ENCODE measurements at regions not wholly inside any gene's neighbourhood (a gene's known extent, or its start where the extent isn't known, plus 50 kb on each side); places are given as distances from the start of the nearest gene placed in this dataset.

DNA sequence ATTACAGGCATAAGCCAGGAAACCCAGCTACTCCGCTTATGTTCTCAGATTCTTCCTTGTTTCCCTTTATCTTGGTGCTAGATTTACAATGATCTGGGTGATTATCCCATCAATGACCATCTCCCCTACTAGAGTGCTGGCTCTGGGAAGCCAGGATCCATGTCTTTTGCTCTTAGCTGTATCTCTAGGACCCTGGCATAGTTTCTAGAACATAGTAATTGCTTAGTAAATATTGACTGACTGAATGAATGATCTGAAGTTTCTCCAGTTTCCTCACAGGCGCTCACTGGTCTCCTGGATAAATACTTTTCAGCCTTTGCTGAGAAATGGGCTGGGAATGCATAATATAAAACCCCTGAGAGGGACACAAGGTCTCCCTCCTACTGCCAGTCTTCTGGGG, 60.0 kb upstream of the KLF9 start:
- intact Hi-C loops (cut with DNase I), result no loop called here
- Histone ChIP-seq H3K9me3 (no peaks in the 10 kb centered on the region), H3K27me3 (no peaks in the 10 kb centered on the region), H3K27ac (peak overlapping the region in 3 of 4 donors; percentile 42 to 59 (median 55)), H3K36me3 (no peaks in the 10 kb centered on the region), H3K4me1 (peaks cover 12 to 63% (median 27%) of the 10 kb centered on the region in 3 donors), H3K4me3 (no peak overlapping the region)
- 91 to 98% methylated on average over 2 of the region's 2 CpGs for WGBS, 2 donors
- DNase-seq, result no peak
- TF ChIP-seq, protein P1, sequence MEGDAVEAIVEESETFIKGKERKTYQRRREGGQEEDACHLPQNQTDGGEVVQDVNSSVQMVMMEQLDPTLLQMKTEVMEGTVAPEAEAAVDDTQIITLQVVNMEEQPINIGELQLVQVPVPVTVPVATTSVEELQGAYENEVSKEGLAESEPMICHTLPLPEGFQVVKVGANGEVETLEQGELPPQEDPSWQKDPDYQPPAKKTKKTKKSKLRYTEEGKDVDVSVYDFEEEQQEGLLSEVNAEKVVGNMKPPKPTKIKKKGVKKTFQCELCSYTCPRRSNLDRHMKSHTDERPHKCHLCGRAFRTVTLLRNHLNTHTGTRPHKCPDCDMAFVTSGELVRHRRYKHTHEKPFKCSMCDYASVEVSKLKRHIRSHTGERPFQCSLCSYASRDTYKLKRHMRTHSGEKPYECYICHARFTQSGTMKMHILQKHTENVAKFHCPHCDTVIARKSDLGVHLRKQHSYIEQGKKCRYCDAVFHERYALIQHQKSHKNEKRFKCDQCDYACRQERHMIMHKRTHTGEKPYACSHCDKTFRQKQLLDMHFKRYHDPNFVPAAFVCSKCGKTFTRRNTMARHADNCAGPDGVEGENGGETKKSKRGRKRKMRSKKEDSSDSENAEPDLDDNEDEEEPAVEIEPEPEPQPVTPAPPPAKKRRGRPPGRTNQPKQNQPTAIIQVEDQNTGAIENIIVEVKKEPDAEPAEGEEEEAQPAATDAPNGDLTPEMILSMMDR (IDR thresholded peaks at IDR 0.05), result no peak
- no peak for TF ChIP-seq POLR2A (IDR thresholded peaks at IDR 0.05)

DNA sequence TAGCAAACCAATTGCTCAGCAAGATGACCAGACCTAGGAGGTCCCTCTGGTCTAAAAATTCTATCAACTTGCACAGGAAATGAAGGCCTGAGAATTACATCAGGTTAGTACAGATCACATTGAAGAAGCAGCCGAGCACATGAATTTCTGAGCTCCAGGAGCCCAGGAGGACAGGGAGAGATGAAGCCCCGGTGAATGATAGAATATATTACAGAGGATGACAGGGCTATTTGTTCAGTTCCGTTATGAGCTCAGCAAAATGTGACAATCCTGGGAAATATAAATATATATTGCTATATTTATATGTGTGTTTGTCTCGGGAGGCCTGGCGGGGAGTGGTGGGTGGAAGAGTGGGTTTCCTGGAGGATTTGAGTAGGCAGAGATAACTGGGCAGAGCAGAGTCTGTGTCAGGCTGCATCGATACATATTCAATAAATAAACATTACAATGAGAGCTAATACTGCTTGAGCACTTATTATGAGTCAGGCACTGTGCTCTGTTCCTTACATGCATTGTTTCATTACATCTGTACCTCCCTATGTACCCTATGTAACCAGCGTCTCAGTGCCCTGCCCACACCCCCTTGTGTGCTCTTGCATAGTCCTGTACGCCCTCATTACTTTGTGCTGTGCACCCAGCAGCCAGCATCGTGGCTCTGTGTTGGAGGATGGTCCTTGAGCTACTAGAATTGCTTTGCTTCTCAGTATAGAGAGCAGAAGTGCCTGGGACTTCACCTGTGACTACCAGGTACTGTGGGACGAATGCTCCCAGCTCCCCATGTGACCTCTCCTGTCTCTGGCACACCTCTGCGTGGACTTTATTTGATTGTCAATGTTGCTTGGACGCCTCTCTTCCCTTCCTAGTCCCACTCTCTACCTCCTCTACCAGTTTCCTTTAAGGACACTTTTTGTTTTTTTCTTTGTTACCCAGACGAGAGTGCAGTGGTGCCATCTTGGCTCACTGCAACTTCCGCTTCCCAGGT, 58.1 kb upstream of the KLF9 start:
- Histone ChIP-seq H3K9me3 (no peaks in the 10 kb centered on the region), H3K36me3 (no peaks in the 10 kb centered on the region), H3K27ac (peak overlapping the region in 1 of 4 donors; percentile 38), H3K4me3 (no peak overlapping the region), H3K4me1 (peaks cover 0 to 49% (median 12%) of the 10 kb centered on the region in 3 donors), H3K27me3 (no peaks in the 10 kb centered on the region)
- no peak for DNase-seq
- intact Hi-C loops (cut with DNase I), result no loop called here
- WGBS, 2 donors, result 82 to 86% methylated on average over 14 of the region's 14 CpGs
- TF ChIP-seq, protein P1 (IDR thresholded peaks at IDR 0.05), result no peak

DNA sequence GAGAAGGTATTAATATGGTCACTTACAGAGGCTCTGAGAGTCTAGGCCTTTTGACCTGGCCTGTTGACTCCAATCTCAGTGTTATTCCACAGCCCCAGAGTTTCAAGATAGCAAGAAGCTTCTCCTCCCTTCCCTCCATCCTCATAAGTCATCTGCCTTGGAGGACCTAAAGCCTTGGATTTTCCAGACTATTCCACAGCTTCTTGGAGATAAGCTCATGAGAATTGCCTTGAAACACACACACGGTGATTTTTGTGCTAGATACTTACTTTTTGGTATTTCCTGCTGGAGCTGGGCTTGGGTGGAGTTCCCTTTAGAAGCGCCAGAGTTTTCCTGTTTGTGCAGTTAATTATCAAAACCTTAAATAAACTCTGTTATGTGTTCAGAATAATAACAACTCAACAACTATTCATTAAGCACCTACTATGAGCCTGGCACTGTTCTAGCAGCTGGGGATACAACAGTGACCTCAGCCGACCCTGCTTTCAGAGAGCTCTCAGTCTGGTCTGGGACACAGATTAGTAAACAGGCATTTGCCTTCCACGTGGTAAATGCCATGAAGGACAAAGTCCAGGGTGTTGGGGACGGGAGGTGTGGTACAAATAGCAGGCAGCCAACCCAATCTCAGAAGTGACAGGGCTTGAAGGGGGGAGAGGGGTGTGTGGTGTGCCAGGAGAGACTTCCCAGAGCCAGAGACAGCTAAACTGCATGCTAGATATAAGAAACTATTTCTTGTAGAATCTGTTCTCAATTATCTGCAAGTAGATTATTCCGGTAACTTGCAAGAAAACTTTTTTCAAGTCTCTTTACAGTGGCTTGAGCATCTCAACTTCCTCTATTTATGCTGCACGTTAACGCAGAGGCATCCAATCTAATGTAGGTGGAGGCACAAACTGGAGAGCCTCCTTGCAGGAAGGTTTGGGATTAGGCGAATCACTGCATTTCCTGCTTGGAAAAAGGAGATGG, 55.9 kb upstream of the KLF9 start:
- DNase-seq, result no peak

GRCh38 chr9:70468291-70468690, 53.8 kb upstream of the KLF9 start:
- H3K4me3 ChIP-seq, result no peak overlapping the region
- DNase-seq, result no peak
- H3K9me3 ChIP-seq, result no peaks in the 10 kb centered on the region
- H3K27ac ChIP-seq, result peak overlapping the region in 1 of 4 donors; percentile 2
- H3K27me3 ChIP-seq, result no peaks in the 10 kb centered on the region
- no peaks in the 10 kb centered on the region for H3K36me3 ChIP-seq
- intact Hi-C loops (cut with DNase I), result no loop called here
- TF ChIP-seq POLR2A (IDR thresholded peaks at IDR 0.05), result no peak
- peaks cover 7 to 35% (median 12%) of the 10 kb centered on the region in 3 donors for H3K4me1 ChIP-seq
- WGBS, 2 donors, result 86 to 93% methylated on average over 3 of the region's 3 CpGs

More for the DNA sequence above, 55.9 kb upstream of the KLF9 start:
- peaks cover 7 to 50% (median 12%) of the 10 kb centered on the region in 3 donors for H3K4me1 ChIP-seq
- H3K36me3 ChIP-seq, result no peaks in the 10 kb centered on the region
- H3K27me3 ChIP-seq, result no peaks in the 10 kb centered on the region
- no peak overlapping the region for H3K4me3 ChIP-seq
- intact Hi-C loops (cut with DNase I), result no loop called here
- TF ChIP-seq, protein P1 (IDR thresholded peaks at IDR 0.05), result no peak
- no peak for TF ChIP-seq POLR2A (IDR thresholded peaks at IDR 0.05)
- H3K9me3 ChIP-seq, result no peaks in the 10 kb centered on the region
- 51 to 54% methylated on average over 8 to 9 of the region's 9 CpGs for WGBS, 2 donors
- peak overlapping the region; percentile 4 to 71 (median 44) for H3K27ac ChIP-seq

DNA sequence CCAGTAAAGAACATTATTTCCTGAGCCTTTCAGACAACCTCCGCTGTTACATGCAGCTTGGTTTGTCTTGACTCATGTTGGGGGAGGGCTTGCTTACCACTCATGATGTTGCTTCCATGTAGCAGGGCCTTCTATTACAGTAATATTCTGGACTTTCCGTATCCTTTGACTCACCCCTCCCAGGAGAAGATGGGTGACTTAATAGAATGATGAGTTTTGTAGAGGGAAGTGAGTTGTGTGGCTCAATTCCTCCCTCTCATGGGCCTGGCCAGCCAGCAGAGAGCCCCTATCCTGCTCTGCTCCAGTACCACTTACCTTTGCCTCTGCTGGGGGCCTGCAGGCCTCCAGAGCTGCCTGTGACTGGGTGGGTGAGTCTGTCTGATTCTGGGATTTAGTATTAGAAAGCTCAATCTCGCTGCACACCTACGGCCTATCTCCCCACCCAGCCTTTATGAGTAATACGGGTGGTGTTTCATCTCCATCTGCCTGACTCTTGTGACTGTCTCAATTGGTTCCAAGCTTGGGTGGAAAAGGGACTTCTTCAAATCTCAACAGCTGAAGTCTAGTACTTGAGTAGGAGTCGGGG, 52.6 kb upstream of the KLF9 start:
- DNase-seq, result no peak
- TF ChIP-seq POLR2A (IDR thresholded peaks at IDR 0.05), result no peak
- TF ChIP-seq, protein P1 (IDR thresholded peaks at IDR 0.05), result no peak
- intact Hi-C loops (cut with DNase I), result no loop called here
- no peaks in the 10 kb centered on the region for H3K36me3 ChIP-seq
- peak overlapping the region in 2 of 4 donors; percentile 45 to 47 for H3K27ac ChIP-seq
- H3K9me3 ChIP-seq, result no peaks in the 10 kb centered on the region
- 66 to 80% methylated on average over 3 to 5 of the region's 6 CpGs for WGBS, 2 donors
- no peak overlapping the region for H3K4me3 ChIP-seq
- no peaks in the 10 kb centered on the region for H3K27me3 ChIP-seq
- H3K4me1 ChIP-seq, result peaks cover 7 to 28% (median 12%) of the 10 kb centered on the region in 3 donors
